Lower lobe of right lung (tissue), 2 donors: ENCODE measurements at regions not wholly inside any gene's neighbourhood (a gene's known extent, or its start where the extent isn't known, plus 50 kb on each side); places are given as distances from the start of the nearest gene placed in this dataset.

ENCODE experiments used
- ATAC-seq, 2 donors: fragments of 200-7000 bp; cut with Tn5 transposase; one replicate each; pipeline ENCODE4 v1.9.1; 2020 to 2022; ENCODE audit warnings: mild to moderate bottlenecking in 2 of 2, moderate library complexity in 2 of 2
- DNase-seq: peaks from one replicate; pipeline ENCODE4 v3.0.0-alpha.2; 2020
- H3K27ac ChIP-seq: fragments of 200-600 bp; one replicate; pipeline ENCODE4 v1.8.0; 2022
- H3K27me3 ChIP-seq: fragments of 200-600 bp; one replicate; pipeline ENCODE4 v1.8.0; 2022; ENCODE audit warnings: low read depth
- H3K36me3 ChIP-seq: fragments of 200-600 bp; one replicate; pipeline ENCODE4 v1.8.0; 2022; ENCODE audit warnings: mild to moderate bottlenecking
- H3K4me1 ChIP-seq: fragments of 200-600 bp; one replicate; pipeline ENCODE4 v1.8.0; 2022
- H3K4me3 ChIP-seq: fragments of 200-600 bp; one replicate; pipeline ENCODE4 v1.8.0; 2022; ENCODE audit warnings: mild to moderate bottlenecking
- H3K9me3 ChIP-seq: fragments of 200-600 bp; one replicate; pipeline ENCODE4 v1.8.0; 2022
- CTCF ChIP-seq: fragments of 200-600 bp; IDR thresholded peaks from one replicate; pipeline ENCODE4 v1.8.0; 2022; ENCODE audit warnings: antibody characterized with exemption, mild to moderate bottlenecking
- intact Hi-C: fragments of 100-400 bp; cut with DNase I; formaldehyde crosslinking; loops from one replicate; pipeline ENCODE4 v1.11.0; 2022
- donor health status: DM: no; HTN: yes; CAD: no; lungs with severe emphysema.

GRCh38 chr11:25777343-25777742 is 554.6 kb upstream of the ANO3 start:
- H3K9me3 ChIP-seq: no peaks in the 10 kb centered on the region
- no peak for TF ChIP-seq CTCF
- no peaks in the 10 kb centered on the region for H3K4me1 ChIP-seq
- no peaks in the 10 kb centered on the region for H3K36me3 ChIP-seq
- no peak for DNase-seq
- ATAC-seq: no peak
- H3K27me3 ChIP-seq: no peaks in the 10 kb centered on the region
- H3K4me3 ChIP-seq: no peak overlapping the region
- intact Hi-C loops: no loop called here
- H3K27ac ChIP-seq: no peak overlapping the region

DNA sequence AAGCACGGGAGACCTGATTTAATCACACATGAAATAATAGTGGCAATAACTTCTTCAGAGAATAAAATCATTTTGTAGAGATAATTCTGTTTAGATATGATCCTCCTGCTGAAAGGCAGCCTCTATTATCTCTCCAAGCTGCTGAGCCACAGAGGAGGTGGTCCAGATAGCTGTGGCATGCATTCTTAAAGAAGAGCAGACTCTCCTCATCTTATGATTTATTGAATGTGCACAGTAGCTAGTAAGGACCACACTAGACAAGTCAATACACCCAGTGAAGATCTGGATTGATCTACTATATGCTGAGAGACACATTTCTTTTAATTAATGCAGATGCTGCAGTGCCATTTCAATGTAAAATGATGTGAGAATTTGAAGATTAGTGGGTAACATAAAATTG is 552.9 kb upstream of the ANO3 start:
- TF ChIP-seq CTCF: no peak
- intact Hi-C loops: no loop called here
- Histone ChIP-seq H3K36me3 (no peaks in the 10 kb centered on the region), H3K4me3 (no peak overlapping the region), H3K27ac (no peak overlapping the region), H3K9me3 (no peaks in the 10 kb centered on the region), H3K4me1 (no peaks in the 10 kb centered on the region), H3K27me3 (no peaks in the 10 kb centered on the region)
- ATAC-seq (no peak), DNase-seq (no peak)

DNA sequence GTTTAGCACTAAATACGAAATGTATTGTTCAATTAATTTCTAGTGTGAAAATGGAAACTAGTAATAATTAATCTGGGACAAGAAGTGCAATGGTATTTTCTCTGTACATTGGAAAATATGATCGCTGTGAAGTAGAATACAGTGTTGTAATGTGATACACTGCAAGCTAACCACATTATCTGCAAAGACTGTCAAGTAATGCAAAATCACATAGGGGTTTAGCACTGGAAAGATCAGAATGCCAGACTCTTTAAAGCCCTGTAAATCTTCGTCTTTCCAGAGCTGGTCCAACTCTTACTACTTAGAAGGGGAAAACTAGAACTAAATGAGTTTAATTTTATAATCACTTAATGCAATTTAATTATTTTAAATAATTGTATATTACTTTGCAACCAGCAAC is 544.5 kb upstream of the ANO3 start:
- DNase-seq (no peak), ATAC-seq (no peak)
- Histone ChIP-seq H3K4me1 (no peaks in the 10 kb centered on the region), H3K9me3 (no peaks in the 10 kb centered on the region), H3K27ac (no peak overlapping the region), H3K27me3 (no peaks in the 10 kb centered on the region), H3K4me3 (no peak overlapping the region), H3K36me3 (no peaks in the 10 kb centered on the region)
- intact Hi-C loops: no loop called here
- TF ChIP-seq CTCF: no peak

GRCh38 chr11:25790396-25790795 is 541.5 kb upstream of the ANO3 start:
- DNase-seq (no peak), ATAC-seq (no peak)
- Histone ChIP-seq H3K27me3 (no peaks in the 10 kb centered on the region), H3K4me3 (no peak overlapping the region), H3K36me3 (no peaks in the 10 kb centered on the region), H3K9me3 (no peaks in the 10 kb centered on the region), H3K4me1 (no peaks in the 10 kb centered on the region), H3K27ac (no peak overlapping the region)
- intact Hi-C loops: no loop called here
- TF ChIP-seq CTCF: no peak

DNA sequence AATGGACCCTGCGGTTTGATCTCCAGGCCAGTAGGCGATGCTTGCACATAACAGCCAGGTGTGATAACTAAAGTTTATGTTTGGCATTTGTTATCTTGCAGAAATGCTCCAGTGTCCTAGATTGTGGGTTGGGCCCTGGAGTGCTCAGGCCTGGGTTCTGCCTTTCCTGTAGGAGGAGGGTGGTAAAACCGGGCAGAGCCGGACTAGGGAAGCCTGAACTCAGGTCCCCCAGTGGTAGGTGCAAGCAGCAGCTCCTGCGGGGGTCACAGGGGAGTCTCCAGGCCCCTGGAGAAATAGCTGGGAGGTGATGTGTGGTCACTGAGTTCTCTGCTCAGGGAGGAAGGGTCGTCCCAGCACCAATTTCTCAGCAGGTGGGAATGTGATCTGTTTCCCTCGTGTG is 538.3 kb upstream of the ANO3 start:
- Histone ChIP-seq H3K27me3 (no peaks in the 10 kb centered on the region), H3K4me1 (no peaks in the 10 kb centered on the region), H3K4me3 (no peak overlapping the region), H3K9me3 (no peaks in the 10 kb centered on the region), H3K36me3 (no peaks in the 10 kb centered on the region), H3K27ac (no peak overlapping the region)
- no peak for TF ChIP-seq CTCF
- no peak for DNase-seq
- intact Hi-C loops: no loop called here
- no peak for ATAC-seq

DNA sequence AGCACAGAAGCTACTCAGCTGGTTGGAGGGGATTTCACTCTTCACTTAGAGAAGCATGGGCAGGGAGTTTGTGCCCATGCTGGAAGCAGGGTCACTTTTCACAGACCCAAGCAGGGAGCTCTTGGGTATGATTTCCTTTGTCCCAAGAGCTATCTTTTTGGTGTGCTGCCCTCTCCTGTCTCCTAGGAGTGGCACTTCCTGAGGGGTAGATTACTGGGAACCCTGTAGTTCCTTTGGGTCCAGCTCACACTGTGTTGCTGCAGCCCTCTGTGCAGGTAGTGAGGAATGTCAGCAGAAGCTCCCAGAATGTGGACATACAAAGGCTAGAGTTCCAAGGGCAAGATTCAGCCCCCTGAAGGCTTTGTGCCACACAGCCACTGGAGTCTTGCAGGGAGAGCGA is 537.1 kb upstream of the ANO3 start:
- H3K4me1 ChIP-seq: no peaks in the 10 kb centered on the region
- H3K27ac ChIP-seq: no peak overlapping the region
- H3K4me3 ChIP-seq: no peak overlapping the region
- no peak for TF ChIP-seq CTCF
- DNase-seq (no peak), ATAC-seq (no peak)
- intact Hi-C loops: no loop called here
- no peaks in the 10 kb centered on the region for H3K27me3 ChIP-seq
- no peaks in the 10 kb centered on the region for H3K36me3 ChIP-seq
- no peaks in the 10 kb centered on the region for H3K9me3 ChIP-seq
